NCI-H2196 treated with DMSO at 0.1 percent for 48 hours (cell line): ENCODE measurements at regions not wholly inside any gene's neighbourhood (a gene's known extent, or its start where the extent isn't known, plus 50 kb on each side); places are given as distances from the start of the nearest gene placed in this dataset.
"Not testable (repeated sequence)": the region's sequence is repeated elsewhere in the genome, so short reads cannot be mapped to it uniquely, and the experiment has no call there.

Source experiments
- DNase-seq: peaks from one replicate; lab custom pipeline; 2025; ENCODE audit not compliant: unreplicated experiment; lab: John Stamatoyannopoulos, UW

- DNase-seq, result no peak
Measured at GRCh38 chr1:94769551-94769950, 50.6 kb upstream of the SLC44A3 start.

- no peak for DNase-seq
Measured at GRCh38 chr1:94768036-94768435, 52.1 kb upstream of the SLC44A3 start.

DNA sequence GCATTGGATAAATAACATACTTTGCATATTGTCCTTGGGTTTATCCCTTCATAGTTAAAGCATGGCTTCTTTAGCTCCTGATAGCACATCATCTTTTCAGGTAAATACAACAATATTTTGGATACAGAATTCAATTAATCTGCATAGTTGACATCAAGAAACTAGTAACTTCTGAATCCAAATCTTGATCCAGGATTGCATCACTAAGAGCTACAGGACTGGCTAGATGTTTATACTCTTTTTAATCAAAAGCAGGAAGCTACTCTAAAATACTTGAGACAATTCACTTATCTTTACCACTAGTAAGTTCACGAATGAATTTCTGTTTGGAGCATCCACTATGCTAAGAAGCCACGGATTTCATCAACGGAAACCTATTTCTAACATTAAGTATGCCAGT, 54.2 kb upstream of the SLC44A3 start:
- no peak for DNase-seq

GRCh38 chr1:94759188-94759587, 61.0 kb upstream of the SLC44A3 start:
- DNase-seq, result no peak

GRCh38 chr1:94757931-94758330, 62.2 kb upstream of the SLC44A3 start:
- DNase-seq, result no peak

DNA sequence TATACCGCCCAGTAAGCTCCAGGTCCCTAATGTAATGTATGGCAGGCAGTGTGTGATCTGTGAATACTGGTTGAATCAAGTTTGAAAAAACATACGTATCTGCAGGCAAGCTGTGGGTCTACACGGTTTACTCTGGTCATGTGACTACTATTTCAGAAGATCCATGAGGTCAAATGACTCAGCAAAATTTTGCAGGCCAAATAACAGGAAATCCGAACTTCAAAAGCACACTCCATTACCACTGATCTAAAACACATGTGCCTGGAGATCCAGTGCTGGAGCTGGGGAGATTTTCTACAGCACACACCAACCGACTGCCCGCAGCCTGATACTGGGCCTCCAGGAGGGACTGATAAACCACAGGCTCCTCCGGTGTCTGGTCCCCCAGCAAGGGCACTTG, 64.5 kb upstream of the SLC44A3 start:
- no peak for DNase-seq

DNA sequence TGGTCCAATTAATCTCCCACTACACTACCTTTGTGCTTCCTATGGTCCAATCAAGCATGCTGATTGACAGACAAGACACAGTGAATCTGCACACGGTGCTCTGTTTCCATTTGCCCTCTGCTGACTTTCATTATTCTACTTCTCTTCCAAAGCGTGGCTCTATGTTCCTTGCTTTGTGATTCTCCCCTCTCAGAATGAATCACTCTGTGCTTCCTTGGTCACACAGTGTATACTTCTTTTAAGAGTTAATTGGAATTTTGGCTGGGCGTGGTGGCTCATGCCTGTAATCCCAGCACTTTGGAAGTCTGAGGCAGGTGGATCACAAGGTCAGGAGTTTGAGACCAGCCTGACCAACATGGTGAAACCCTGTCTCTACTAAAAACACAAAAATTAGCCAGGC, 65.1 kb upstream of the SLC44A3 start:
- not testable (repeated sequence) for DNase-seq

DNA sequence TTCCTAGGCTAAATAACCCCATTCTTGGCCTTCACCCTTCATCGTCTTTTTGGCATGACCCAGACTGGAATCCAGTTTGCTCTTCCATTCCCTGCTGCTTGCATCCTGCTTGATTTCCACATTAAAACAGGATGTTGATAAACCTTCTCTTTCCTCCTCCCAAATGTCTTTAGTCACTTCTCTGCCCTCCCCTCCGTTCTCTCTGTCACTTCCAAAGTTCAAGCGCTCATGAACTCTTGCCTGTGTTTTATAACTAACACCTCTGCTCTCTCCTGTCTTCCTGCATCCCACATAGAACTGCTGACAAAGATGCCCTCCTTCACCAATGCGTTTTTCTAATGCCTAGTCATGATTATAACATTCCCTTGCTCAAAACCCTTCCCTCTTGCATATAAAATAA, 65.6 kb upstream of the SLC44A3 start:
- no peak for DNase-seq

GRCh38 chr1:94754095-94754494, 66.1 kb upstream of the SLC44A3 start:
- DNase-seq, result no peak

DNA sequence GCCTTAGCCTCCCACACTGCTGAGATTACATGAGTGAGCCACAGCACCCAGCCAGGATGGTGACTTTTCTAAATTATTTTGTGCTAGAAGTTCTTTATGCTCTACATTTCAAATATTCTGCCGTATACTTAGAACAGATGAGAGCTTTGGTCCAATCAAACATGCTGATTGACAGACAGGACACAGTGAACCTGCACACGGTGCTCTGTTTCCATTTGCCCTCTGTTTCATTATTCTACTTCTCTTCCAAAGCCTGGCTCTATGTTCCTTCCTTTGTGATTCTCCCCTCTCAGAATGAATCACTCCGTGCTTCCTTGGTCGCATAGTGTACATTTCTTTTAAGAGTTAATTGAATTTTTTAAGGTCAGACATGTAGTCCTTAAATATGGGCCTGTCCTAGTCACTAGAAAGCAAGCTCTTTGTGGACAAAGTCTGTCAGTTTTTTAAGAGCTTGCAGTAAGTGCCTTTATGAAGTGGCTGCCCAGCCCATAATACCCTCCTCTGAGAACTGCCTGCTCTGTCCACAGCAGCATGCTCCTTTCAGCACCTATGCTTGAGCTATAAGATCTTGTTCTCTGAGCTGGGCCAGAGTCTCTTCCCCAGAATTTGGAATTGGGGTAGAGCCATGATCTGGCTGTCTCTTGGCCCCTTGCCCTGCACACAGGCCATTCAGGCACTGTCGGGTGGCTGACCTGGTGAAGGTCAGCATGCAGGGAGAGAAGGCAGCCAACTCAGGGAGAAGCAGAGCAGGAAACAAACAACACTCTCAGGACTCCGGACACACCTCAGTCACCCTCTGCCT, 66.8 kb upstream of the SLC44A3 start:
- no peak for DNase-seq

GRCh38 chr1:94751483-94751882, 68.7 kb upstream of the SLC44A3 start:
- not testable (repeated sequence) for DNase-seq

GRCh38 chr1:94746635-94747525, 73.3 kb upstream of the SLC44A3 start:
- DNase-seq, result no peak

GRCh38 chr1:94745742-94746141, 74.4 kb upstream of the SLC44A3 start:
- DNase-seq, result no peak

- DNase-seq, result no peak
Measured at GRCh38 chr1:94743862-94744261, 76.3 kb upstream of the SLC44A3 start.

DNA sequence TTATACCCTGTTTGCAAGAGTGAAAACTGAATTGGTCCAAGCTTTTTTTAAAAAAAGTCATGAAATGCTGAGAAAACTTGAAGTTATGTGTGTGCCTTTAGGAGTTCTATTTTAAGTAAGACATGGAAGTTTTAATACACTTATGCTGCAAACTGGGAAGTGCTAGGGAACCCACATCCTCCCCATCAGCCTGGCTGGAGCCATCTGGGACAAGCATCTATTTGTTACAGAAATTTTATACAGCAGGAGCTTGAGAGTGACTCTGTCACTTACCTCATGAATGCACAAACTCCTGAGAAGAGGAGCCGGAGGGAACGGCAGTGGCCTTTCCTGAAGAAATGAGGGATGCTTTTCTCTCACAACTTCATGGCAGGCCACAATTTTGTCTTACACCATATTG, 78.2 kb upstream of the SLC44A3 start:
- DNase-seq, result no peak

- no peak for DNase-seq
Measured at GRCh38 chr1:94741510-94741909, 78.6 kb upstream of the SLC44A3 start.

DNA sequence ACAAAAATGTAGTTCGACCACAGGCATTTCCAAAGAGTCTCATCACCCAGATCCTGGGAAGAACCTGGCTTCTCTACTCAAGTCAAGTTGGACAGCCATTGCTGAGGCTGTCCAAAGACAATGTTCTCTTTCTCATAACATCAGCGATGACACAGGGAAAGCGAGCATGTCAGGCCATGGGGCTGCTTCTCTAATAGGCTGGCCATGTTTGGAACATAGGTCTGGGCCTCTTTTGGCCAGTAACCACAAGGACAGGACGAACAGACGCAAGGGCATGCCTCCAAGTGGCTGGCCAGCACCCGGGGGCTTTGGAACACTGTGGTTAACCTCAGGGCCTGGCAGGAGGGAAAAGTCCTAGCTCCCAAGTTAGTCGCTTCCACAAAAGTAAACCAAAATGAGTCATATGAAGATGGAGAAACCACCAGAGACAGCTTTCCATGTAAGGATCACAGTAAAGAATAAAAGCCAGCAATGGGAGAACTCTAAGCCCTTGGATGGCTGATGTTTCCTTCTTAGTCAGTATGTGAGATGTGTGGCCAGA, 80.6 kb upstream of the SLC44A3 start:
- no peak for DNase-seq

GRCh38 chr1:94738371-94738770, 81.8 kb upstream of the SLC44A3 start:
- DNase-seq, result no peak

DNA sequence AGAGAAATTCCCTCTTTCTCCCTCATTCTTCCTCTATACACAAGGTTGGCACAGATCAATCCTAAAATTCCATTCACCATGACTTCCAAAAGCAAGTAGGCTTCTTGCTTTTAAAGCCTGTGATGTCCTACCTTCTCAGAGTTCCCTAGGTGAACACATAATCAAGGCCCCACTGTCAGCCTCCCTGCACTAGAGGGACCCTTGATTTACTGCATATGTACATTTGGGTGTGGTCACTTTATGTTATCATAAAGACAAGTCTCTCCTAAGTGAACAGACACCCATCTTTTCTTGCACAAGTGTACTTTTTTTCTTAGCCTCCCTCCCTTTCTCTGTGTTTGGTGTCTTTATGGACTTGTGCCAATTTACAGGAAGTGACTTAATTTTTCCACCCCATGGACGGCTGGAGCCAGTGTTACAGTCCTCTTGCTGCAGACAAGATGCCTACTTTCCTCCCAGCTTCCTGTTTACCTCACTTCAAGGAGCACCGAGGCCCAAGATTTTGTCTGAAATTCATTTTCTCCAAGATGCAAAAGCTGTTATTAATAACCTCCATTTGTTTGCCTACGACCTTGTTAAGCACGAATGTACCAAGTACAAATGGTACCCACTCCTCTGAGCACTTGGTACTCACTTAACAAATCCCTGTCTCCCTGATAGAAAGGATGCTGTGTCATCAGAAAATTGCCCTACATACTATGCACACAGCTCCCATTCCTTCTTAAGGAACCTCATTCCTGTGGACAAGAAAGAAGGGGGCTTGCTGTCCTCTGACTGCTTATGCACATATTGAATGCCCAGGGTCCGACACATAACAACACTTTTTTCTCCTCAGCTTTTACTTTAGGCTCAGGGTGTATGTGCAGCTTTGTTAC, 82.8 kb upstream of the SLC44A3 start:
- DNase-seq, result no peak

DNA sequence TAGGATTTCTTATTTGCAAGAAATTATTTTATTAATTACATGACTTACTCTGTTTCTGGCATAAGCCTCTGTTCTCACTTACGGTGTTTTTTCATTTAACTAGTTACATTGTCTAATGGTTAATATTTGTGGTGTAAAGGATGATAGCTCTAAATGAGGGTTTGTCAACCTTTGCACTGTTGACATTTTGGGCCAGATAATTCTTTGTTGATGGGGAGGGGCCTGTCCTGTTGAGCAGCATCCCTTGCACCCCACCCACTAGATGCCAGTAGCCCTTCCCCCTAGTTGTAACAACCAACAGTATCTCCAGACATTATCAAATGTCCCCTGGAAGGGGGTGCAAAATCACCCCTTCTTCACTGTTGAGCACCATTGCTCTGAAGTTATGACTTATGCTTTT, 83.6 kb upstream of the SLC44A3 start:
- no peak for DNase-seq

DNA sequence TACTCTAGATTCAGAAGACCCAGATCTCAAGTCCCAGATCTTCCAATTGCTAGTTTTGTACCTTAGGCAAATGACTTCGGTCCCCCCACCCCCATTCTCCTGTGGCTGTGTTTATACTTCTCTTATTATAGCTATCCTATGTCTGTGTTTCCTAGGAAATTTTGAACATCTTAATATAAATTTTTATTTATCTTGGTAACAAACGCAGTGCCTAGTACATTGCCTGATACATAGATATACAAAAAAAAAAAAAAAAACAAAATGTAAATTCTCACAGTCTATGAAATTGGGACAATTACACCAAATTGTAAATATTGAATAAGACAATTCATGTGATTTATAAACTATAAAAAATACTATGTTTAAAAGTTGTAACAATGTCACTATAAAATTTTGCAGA, 84.1 kb upstream of the SLC44A3 start:
- DNase-seq, result no peak
